GM18517 (cell line): ENCODE measurements at regions not wholly inside any gene's neighbourhood (a gene's known extent, or its start where the extent isn't known, plus 50 kb on each side); places are given as distances from the start of the nearest gene placed in this dataset.
"Not testable (repeated sequence)": the region's sequence is repeated elsewhere in the genome, so short reads cannot be mapped to it uniquely, and the experiment has no call there.

Experiments used
- ATAC-seq: cut with Tn5 transposase; IDR thresholded peaks from one replicate; pipeline ENCODE4 v1.9.1; 2021; ENCODE audit warnings: mild to moderate bottlenecking, moderate library complexity; ENCODE audit not compliant: unreplicated experiment

DNA sequence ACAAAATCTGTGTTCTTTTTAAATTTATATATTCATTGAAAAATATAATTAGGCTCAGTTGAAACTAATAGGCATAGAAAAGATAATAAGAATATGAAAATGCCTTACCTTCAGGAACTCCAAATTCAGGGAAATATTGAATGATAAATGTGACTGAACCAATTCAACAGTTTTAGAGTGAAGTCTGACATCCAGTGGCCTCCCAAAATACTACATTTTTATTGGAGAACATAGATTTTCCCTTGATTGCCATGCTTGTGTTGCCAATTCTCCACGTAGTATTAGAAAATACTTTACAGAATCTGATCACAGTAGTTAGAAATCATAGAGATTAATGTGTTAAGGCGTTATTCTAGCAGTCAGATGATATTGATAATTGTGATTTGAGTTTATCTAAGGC lies 1246.7 kb downstream of the GATA3 start:
- ATAC-seq = no peak

DNA sequence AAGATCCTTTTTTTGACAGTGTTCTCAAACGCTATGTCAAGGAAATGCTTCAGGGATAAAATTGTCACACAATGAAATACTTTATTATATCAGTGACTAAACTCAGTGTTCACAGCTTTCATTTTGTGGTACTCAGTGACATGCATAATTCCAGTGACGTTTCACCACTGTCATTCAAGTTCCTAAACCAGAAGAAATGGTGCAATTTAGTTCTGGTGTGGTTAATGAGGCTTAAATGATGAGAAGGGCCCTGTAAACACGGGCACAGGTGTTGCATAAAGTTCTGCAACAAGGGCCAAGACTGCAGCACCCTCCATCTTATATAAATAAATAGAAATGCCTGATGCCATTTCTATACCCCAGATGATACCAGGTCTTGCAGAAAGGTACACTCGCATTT lies 1247.1 kb downstream of the GATA3 start:
- no peak for ATAC-seq

- ATAC-seq = no peak
These were observed 1247.8 kb downstream of the GATA3 start for GRCh38 chr10:9302140-9302746.

DNA sequence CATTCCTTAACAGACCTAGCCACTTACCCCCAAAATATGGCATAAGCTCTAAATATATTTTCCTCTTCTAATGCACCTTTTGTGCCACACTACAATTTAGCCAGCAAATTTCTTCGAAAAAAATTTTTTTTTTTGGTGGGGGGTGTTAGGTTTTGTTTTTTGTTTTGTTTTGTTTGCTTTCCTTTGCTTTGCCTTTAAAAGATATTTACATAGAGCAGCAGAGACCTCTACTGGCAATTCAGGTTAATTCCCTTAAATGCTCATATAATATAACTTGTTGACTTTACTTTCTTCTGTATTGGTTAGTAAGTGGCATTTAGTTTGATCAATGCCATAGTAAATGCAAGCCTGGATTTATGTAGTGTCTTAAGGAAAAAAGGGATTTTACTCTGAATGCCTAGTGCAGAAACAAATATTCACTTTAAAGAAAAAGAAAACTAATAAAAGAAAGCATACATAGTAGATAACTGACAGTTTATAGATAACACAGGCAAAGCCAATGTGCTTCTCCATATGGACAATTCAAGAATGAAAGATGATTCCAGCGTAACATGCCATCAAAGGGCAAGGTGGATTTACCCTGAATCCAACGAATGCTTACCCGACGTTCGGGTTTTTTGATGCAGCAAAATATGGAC lies 1250.6 kb downstream of the GATA3 start:
- no peak for ATAC-seq

DNA sequence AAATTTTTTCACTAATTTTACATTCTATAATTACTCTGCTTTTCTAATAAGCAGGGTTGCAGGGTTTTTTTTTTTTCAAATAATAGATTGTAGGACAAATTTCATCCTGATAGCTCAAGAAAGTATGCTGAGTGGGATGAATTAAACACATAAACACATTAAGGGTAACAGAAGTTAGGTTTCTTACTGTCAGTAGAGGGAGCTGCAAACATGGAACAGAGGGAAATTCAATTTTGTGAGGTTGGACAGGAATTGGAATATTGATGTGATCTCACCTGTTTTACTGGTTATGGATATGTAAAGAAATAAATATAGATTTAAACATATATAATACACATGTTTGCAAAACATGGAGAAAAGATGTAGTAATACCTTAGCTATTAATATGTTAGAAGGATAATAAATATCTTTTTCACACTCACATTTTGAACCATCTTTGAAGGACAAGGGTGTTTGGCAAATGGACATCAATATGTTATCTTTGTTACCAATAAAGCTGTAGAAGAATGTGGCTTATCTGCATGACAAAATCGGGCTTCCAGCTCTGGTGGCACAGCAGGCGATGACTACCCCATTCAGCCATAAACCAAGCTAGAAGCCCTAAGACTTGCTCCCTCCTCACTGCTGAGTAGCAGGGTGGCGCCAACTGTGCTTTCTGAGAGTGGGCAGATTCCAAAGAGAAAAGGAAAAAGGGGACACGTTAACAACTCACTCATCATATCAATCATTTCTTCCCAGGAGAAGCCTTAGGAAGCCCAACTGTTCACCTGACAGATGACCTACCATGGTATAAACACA lies 1257.4 kb downstream of the GATA3 start:
- ATAC-seq = no peak

DNA sequence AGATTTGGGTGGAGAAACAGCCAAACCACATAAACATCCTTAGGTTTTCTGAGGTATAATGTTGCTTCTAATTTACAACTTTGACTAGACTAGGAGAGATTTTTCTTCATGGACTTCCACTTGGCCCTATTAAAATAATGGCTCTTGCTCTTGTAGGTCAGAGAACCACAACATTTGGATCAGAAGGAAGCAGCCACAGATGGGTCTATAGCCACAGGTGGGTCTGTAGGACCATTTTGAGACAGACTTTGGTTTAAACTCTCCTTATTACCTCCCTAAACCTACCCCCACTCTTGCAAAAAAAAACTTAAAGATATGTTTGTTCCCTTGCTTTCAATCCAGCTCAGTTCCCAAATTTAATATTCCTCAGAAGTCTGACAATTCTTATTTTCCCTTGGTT lies 1260.8 kb downstream of the GATA3 start:
- no peak for ATAC-seq

DNA sequence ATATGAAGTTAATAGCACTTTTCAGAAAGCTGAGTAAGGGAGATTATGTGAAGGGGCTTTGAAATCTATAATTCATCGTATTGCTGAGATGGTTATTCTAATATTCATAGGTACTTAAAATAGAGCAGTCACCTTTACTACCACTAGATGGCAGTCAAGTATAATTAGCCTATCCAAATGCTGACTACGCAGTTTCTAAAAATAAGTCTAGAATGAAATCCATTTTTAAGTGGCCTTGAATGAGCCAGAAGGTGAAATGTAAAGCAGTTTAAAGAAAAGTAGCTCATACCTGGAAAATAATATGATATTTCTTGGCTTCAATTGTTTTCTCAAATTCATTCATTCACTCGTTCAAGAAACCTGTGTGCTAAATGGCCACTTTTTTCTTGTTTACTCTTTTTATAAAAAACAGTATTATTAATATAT lies 1277.1 kb downstream of the GATA3 start:
- peak; percentile 87 for ATAC-seq

DNA sequence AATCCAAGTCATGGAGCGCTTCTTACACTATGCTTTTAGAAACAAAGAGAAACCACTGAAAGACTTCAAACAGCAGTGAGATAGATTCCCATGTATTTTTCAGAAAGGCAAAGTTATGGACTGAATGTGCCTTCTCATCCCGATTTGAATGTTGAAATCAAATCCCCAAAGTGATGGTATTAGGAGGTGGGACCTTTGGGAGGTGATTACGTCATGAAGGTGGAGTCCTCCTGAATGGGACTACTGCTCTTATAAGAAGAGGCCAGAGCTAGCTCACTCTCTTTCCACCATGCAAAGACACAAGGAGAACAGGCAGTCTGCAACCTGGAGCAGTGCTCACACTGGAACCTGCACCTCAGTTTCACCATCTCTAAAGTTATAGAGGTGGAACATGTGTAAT lies 1279.8 kb downstream of the GATA3 start:
- no peak for ATAC-seq

DNA sequence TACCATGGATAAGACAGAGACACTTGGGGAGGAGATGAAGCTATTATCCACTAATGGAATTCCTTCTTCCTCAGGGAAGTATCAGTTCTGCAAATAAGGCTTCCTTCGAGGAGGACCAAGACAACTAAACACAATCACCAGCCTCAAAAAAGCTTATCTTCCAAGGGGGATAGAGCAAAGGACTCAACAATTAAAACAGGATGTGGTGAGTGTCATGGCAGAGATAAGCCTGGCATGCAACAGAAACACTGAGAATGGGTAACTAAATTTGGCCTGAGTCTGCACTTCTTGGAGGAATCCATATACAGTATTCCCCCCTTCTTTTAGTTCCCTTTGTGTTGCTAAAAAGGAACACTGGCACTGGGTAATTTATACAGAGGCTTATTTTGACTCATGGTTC lies 1285.2 kb downstream of the GATA3 start:
- no peak for ATAC-seq

GRCh38 chr10:9342885-9343570 lies 1288.5 kb downstream of the GATA3 start:
- no peak for ATAC-seq

DNA sequence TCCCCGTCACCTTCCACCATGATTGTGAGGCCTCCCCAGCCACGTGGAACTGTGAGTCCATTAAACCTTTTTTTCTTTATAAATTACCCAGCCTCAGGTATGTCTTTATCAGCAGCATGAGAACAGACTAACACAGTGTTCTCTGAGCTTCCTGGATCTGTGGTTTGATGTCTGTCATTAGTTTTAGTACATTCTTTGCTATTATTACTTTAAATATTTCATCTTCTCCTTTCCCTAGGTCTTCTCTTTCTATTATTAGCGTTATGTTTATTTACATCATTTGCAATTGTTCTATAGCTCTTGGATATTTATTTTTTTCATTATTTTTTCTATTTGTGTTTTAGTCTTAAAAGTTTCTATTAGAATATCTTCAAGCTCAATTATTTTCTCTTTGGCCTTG lies 1293.4 kb downstream of the GATA3 start:
- ATAC-seq = not testable (repeated sequence)

DNA sequence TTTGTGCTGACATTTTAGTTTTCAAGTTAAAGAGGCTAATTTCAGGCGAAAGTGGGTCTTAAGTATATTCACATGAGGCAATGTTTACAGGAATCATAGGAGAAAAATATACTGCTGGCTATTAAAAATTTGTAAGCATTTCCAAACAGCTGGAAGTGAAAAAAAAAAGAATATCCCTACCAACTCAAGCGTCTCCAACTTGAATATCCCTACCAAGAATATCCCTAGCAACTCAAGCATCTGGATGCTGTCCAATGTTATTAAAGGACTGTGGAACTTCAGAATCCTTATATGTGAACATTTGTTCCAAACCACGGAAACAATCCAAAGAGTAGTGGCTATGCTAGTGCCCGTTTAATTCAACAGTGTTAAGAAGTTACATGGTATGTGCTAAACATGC lies 1303.0 kb downstream of the GATA3 start:
- no peak for ATAC-seq

- no peak for ATAC-seq
These were observed 1308.2 kb downstream of the GATA3 start for GRCh38 chr10:9362721-9363120.

- ATAC-seq = no peak
These were observed 1324.7 kb downstream of the GATA3 start for GRCh38 chr10:9379183-9379582.

DNA sequence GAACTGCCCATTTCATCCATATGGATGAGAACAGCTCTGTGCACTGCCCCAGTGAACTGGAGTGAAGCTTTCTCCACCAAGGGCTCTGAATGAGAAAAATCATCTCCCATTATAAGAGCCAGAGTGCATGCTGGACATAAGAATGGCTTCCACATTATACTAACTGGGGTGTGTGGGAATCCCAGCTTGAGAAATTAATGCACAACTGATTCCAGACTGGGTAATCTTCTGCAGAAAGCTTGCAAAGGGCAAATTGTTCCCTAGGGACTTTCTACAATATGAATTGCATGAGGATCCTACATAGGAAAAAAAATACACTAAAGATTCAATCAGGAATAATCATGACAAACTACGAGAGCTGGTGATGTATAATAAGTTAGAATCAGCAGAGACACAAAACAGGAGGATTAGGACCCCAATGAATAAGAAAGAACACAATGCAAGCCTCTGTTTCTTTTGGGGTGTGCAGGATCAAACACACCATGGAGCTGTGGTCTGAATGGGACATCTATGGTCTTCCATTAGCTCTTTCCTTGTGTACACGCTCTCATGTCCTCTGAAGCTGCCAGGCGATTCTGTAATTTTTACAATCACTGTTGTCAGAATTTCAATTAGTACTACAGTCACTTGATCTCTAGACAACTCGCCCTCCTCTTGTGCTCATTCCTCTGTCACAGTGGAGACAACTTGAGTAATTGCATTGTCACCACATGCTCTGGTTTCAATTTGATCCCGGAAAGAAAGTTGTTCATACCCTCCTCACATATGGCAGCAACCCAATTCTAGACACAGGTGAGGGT lies 1327.4 kb downstream of the GATA3 start:
- no peak for ATAC-seq

DNA sequence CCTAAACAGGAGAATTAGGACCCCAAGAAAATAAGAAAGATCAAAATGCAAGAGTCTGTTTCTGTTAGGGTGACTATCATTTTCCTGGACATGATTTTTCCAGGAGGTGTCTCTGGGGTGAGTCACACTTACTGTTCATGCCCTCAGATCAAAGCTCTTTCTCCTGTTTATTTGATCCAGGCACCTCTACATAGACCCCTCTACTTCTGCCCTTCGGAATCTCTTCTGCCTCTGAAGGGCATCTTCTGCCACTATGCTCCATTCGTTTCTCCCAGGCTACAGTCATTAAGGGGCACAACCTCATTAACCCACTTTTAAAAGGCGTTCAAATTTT lies 1328.0 kb downstream of the GATA3 start:
- ATAC-seq = no peak

- ATAC-seq = no peak
These were observed 1336.0 kb downstream of the GATA3 start for GRCh38 chr10:9390516-9390915.

GRCh38 chr10:9399275-9399983 lies 1344.9 kb downstream of the GATA3 start:
- no peak for ATAC-seq

GRCh38 chr10:9402067-9402466 lies 1347.6 kb downstream of the GATA3 start:
- not testable (repeated sequence) for ATAC-seq

GRCh38 chr10:9402507-9403195 lies 1348.2 kb downstream of the GATA3 start:
- not testable (repeated sequence) for ATAC-seq
